ENCODE measurements at regions not wholly inside any gene's neighbourhood (a gene's known extent, or its start where the extent isn't known, plus 50 kb on each side); places are given as distances from the start of the nearest gene placed in this dataset.

- Histone ChIP-seq H3K4me2 (ENCODE audit: low read length) (no peak overlapping the region), H3K14ac (ENCODE audit: low read length) (no peak overlapping the region), H3K4me1 (ENCODE audit: control insufficient read depth in 1 of 2, insufficient read depth in 2 of 2, low read length in 2 of 2) (no peaks in the 10 kb centered on the region), H4K12ac (ENCODE audit: low read depth, low read length) (no peak overlapping the region), H3K9ac (ENCODE audit: low read length) (no peak overlapping the region), H3K79me2 (ENCODE audit: control insufficient read depth, insufficient read depth, low read length, poor library complexity) (no peaks in the 10 kb centered on the region), H4K91ac (ENCODE audit: low read depth, low read length) (no peak overlapping the region), H2AK5ac (ENCODE audit: low read length) (no peak overlapping the region), H3K27me3 (ENCODE audit: insufficient read depth, low read length) (no peaks in the 10 kb centered on the region), H3K4ac (ENCODE audit: low read depth, low read length) (no peak overlapping the region), H3K9me3 (ENCODE audit: insufficient read depth, low read depth, low read length) (no peaks in the 10 kb centered on the region), H3K79me1 (ENCODE audit: low read length) (no peaks in the 10 kb centered on the region), H3K18ac (ENCODE audit: low read length) (no peak overlapping the region), H4K8ac (ENCODE audit: low read depth, low read length) (no peak overlapping the region), H3K36me3 (ENCODE audit: control insufficient read depth in 1 of 2, insufficient read depth in 2 of 2, low read length in 2 of 2) (no peaks in the 10 kb centered on the region), H2BK5ac (ENCODE audit: low read depth, low read length, poor library complexity) (no peak overlapping the region), H3K23ac (ENCODE audit: low read length) (no peak overlapping the region), H3K27ac (ENCODE audit: low read depth, low read length) (no peak overlapping the region), H2BK120ac (ENCODE audit: insufficient read depth, low read length, poor library complexity) (no peak overlapping the region), H2AFZ (ENCODE audit: insufficient read depth, low read length, poor library complexity) (no peak overlapping the region), H3K4me3 (ENCODE audit: low read depth, low read length) (no peak overlapping the region), H2BK12ac (ENCODE audit: low read length) (no peak overlapping the region)
- WGBS (ENCODE audit: extremely low coverage, insufficient coverage, insufficient read length): no CpG with 5 or more reads among the region's 2 CpGs
- no peak for DNase-seq
These were observed 409.9 kb downstream of the HLX start for GRCh38 chr1:221289103-221289502.

GRCh38 chr1:221290669-221291068, 411.4 kb downstream of the HLX start:
- Histone ChIP-seq H2AFZ (ENCODE audit: insufficient read depth, low read length, poor library complexity) (no peak overlapping the region), H4K8ac (ENCODE audit: low read depth, low read length) (no peak overlapping the region), H2BK5ac (ENCODE audit: low read depth, low read length, poor library complexity) (no peak overlapping the region), H3K79me1 (ENCODE audit: low read length) (no peaks in the 10 kb centered on the region), H3K23ac (ENCODE audit: low read length) (no peak overlapping the region), H3K4me3 (ENCODE audit: low read depth, low read length) (no peak overlapping the region), H3K9ac (ENCODE audit: low read length) (no peak overlapping the region), H2AK5ac (ENCODE audit: low read length) (no peak overlapping the region), H3K4ac (ENCODE audit: low read depth, low read length) (no peak overlapping the region), H3K4me2 (ENCODE audit: low read length) (no peak overlapping the region), H3K36me3 (ENCODE audit: control insufficient read depth in 1 of 2, insufficient read depth in 2 of 2, low read length in 2 of 2) (no peaks in the 10 kb centered on the region), H4K12ac (ENCODE audit: low read depth, low read length) (no peak overlapping the region), H3K27ac (ENCODE audit: low read depth, low read length) (no peak overlapping the region), H3K27me3 (ENCODE audit: insufficient read depth, low read length) (no peaks in the 10 kb centered on the region), H3K14ac (ENCODE audit: low read length) (no peak overlapping the region), H3K79me2 (ENCODE audit: control insufficient read depth, insufficient read depth, low read length, poor library complexity) (no peaks in the 10 kb centered on the region), H3K4me1 (ENCODE audit: control insufficient read depth in 1 of 2, insufficient read depth in 2 of 2, low read length in 2 of 2) (no peaks in the 10 kb centered on the region), H2BK120ac (ENCODE audit: insufficient read depth, low read length, poor library complexity) (no peak overlapping the region), H3K18ac (ENCODE audit: low read length) (no peak overlapping the region), H4K91ac (ENCODE audit: low read depth, low read length) (no peak overlapping the region), H3K9me3 (ENCODE audit: insufficient read depth, low read depth, low read length) (no peaks in the 10 kb centered on the region), H2BK12ac (ENCODE audit: low read length) (no peak overlapping the region)
- no CpG with 5 or more reads among the region's 4 CpGs for WGBS (ENCODE audit: extremely low coverage, insufficient coverage, insufficient read length)
- DNase-seq: peak in 1 of 2 donors; percentile 22

- no peak overlapping the region for H3K14ac ChIP-seq (ENCODE audit: low read length)
- H3K79me1 ChIP-seq (ENCODE audit: low read length): no peaks in the 10 kb centered on the region
- H3K79me2 ChIP-seq (ENCODE audit: control insufficient read depth, insufficient read depth, low read length, poor library complexity): no peaks in the 10 kb centered on the region
- no peak overlapping the region for H3K4me3 ChIP-seq (ENCODE audit: low read depth, low read length)
- no peak overlapping the region for H3K23ac ChIP-seq (ENCODE audit: low read length)
- no peak overlapping the region for H3K18ac ChIP-seq (ENCODE audit: low read length)
- no peaks in the 10 kb centered on the region for H3K27me3 ChIP-seq (ENCODE audit: insufficient read depth, low read length)
- H2BK12ac ChIP-seq (ENCODE audit: low read length): no peak overlapping the region
- no peak overlapping the region for H2AFZ ChIP-seq (ENCODE audit: insufficient read depth, low read length, poor library complexity)
- no peak overlapping the region for H3K4ac ChIP-seq (ENCODE audit: low read depth, low read length)
- no peak for DNase-seq
- H3K27ac ChIP-seq (ENCODE audit: low read depth, low read length): no peak overlapping the region
- no peak overlapping the region for H2BK120ac ChIP-seq (ENCODE audit: insufficient read depth, low read length, poor library complexity)
- H3K36me3 ChIP-seq (ENCODE audit: control insufficient read depth in 1 of 2, insufficient read depth in 2 of 2, low read length in 2 of 2): no peaks in the 10 kb centered on the region
- no peak overlapping the region for H2AK5ac ChIP-seq (ENCODE audit: low read length)
- H3K4me1 ChIP-seq (ENCODE audit: control insufficient read depth in 1 of 2, insufficient read depth in 2 of 2, low read length in 2 of 2): no peaks in the 10 kb centered on the region
- no peak overlapping the region for H2BK5ac ChIP-seq (ENCODE audit: low read depth, low read length, poor library complexity)
- no peak overlapping the region for H4K8ac ChIP-seq (ENCODE audit: low read depth, low read length)
- no peak overlapping the region for H4K91ac ChIP-seq (ENCODE audit: low read depth, low read length)
- H3K4me2 ChIP-seq (ENCODE audit: low read length): no peak overlapping the region
- no peak overlapping the region for H3K9ac ChIP-seq (ENCODE audit: low read length)
- no peak overlapping the region for H4K12ac ChIP-seq (ENCODE audit: low read depth, low read length)
- no peaks in the 10 kb centered on the region for H3K9me3 ChIP-seq (ENCODE audit: insufficient read depth, low read depth, low read length)
- no CpG with 5 or more reads among the region's 5 CpGs for WGBS (ENCODE audit: extremely low coverage, insufficient coverage, insufficient read length)
These were observed 411.9 kb downstream of the HLX start for GRCh38 chr1:221291113-221291512.

- Histone ChIP-seq H2AK5ac (ENCODE audit: low read length) (no peak overlapping the region), H2AFZ (ENCODE audit: insufficient read depth, low read length, poor library complexity) (no peak overlapping the region), H3K14ac (ENCODE audit: low read length) (no peak overlapping the region), H4K8ac (ENCODE audit: low read depth, low read length) (no peak overlapping the region), H4K91ac (ENCODE audit: low read depth, low read length) (no peak overlapping the region), H3K23ac (ENCODE audit: low read length) (no peak overlapping the region), H3K4me2 (ENCODE audit: low read length) (no peak overlapping the region), H3K79me2 (ENCODE audit: control insufficient read depth, insufficient read depth, low read length, poor library complexity) (no peaks in the 10 kb centered on the region), H3K79me1 (ENCODE audit: low read length) (no peaks in the 10 kb centered on the region), H3K36me3 (ENCODE audit: control insufficient read depth in 1 of 2, insufficient read depth in 2 of 2, low read length in 2 of 2) (no peaks in the 10 kb centered on the region), H3K4me3 (ENCODE audit: low read depth, low read length) (no peak overlapping the region), H3K27me3 (ENCODE audit: insufficient read depth, low read length) (no peaks in the 10 kb centered on the region), H3K18ac (ENCODE audit: low read length) (no peak overlapping the region), H3K27ac (ENCODE audit: low read depth, low read length) (no peak overlapping the region), H2BK12ac (ENCODE audit: low read length) (no peak overlapping the region), H4K12ac (ENCODE audit: low read depth, low read length) (no peak overlapping the region), H2BK5ac (ENCODE audit: low read depth, low read length, poor library complexity) (no peak overlapping the region), H3K4ac (ENCODE audit: low read depth, low read length) (no peak overlapping the region), H3K9ac (ENCODE audit: low read length) (no peak overlapping the region), H2BK120ac (ENCODE audit: insufficient read depth, low read length, poor library complexity) (no peak overlapping the region), H3K9me3 (ENCODE audit: insufficient read depth, low read depth, low read length) (no peaks in the 10 kb centered on the region), H3K4me1 (ENCODE audit: control insufficient read depth in 1 of 2, insufficient read depth in 2 of 2, low read length in 2 of 2) (no peaks in the 10 kb centered on the region)
- DNase-seq: no peak
- WGBS (ENCODE audit: extremely low coverage, insufficient coverage, insufficient read length): no CpG with 5 or more reads among the region's 8 CpGs
These were observed 413.4 kb downstream of the HLX start for GRCh38 chr1:221292652-221293051.

Data from trophoblast cell (in vitro differentiated cells and primary cell).